Neuronal stem cell (in vitro differentiated cells): ENCODE measurements at regions not wholly inside any gene's neighbourhood (a gene's known extent, or its start where the extent isn't known, plus 50 kb on each side); places are given as distances from the start of the nearest gene placed in this dataset.
"Not testable (repeated sequence)": the region's sequence is repeated elsewhere in the genome, so short reads cannot be mapped to it uniquely, and the experiment has no call there.

Experiments
- DNase-seq: peaks from one replicate; pipeline ENCODE4 v3.0.0-alpha.2; 2013; ENCODE audit warnings: low spot score
- H2AFZ ChIP-seq: one replicate; pipeline ENCODE4 v1.6.1; 2013; ENCODE audit warnings: mild to moderate bottlenecking, low read length, inconsistent platforms
- H2AK5ac ChIP-seq: 2 replicates; pipeline ENCODE4 v1.6.1; 2013; ENCODE audit warnings: low read depth, mild to moderate bottlenecking, inconsistent platforms, low read length, moderate library complexity, mixed read lengths
- H2BK120ac ChIP-seq: 2 replicates; pipeline ENCODE4 v1.6.1; 2013; ENCODE audit warnings: low read depth, mild to moderate bottlenecking, inconsistent platforms, low read length, moderate library complexity, mixed read lengths
- H2BK12ac ChIP-seq: one replicate; pipeline ENCODE4 v1.6.1; 2013; ENCODE audit warnings: low read length, inconsistent platforms
- H2BK15ac ChIP-seq: 2 replicates; pipeline ENCODE4 v1.6.1; 2013; ENCODE audit warnings: mild to moderate bottlenecking, low read length, inconsistent platforms, mixed read lengths
- H2BK5ac ChIP-seq: one replicate; pipeline ENCODE4 v1.6.1; 2013; ENCODE audit warnings: inconsistent platforms, mild to moderate bottlenecking, low read length, moderate library complexity
- H3K14ac ChIP-seq: one replicate; pipeline ENCODE4 v1.6.1; 2013; ENCODE audit warnings: low read length, inconsistent platforms
- H3K18ac ChIP-seq: 2 replicates; pipeline ENCODE4 v1.6.1; 2013; ENCODE audit warnings: low read length, inconsistent platforms
- H3K23ac ChIP-seq: 2 replicates; pipeline ENCODE4 v1.6.1; 2013; ENCODE audit warnings: low read depth, mild to moderate bottlenecking, mixed read lengths, low read length, inconsistent platforms; ENCODE audit not compliant: poor library complexity
- H3K27ac ChIP-seq: replicated peaks from 3 replicates; pipeline ENCODE4 v1.5.1; 2013; ENCODE audit warnings: low read length, inconsistent platforms
- H3K27me3 ChIP-seq, 3 experiments: 2 replicates each; pipeline ENCODE4 v1.6.1; 2013; ENCODE audit warnings: low read length in 3 of 3, mild to moderate bottlenecking in 2 of 3, inconsistent platforms in 1 of 3, low read depth in 1 of 3, mixed read lengths in 1 of 3, moderate library complexity in 1 of 3; ENCODE audit not compliant: control insufficient read depth in 3 of 3, insufficient read depth in 3 of 3
- H3K36me3 ChIP-seq, 2 donors: replicated peaks in 1 of 2; 2 replicates each; pipeline ENCODE4 v1.6.1; 2013; ENCODE audit warnings: low read length in 2 of 2; ENCODE audit not compliant: control insufficient read depth in 2 of 2, insufficient read depth in 2 of 2
- H3K4ac ChIP-seq: 2 replicates; pipeline ENCODE4 v1.6.1; 2013; ENCODE audit warnings: inconsistent platforms, mild to moderate bottlenecking, low read length, moderate library complexity
- H3K4me1 ChIP-seq, 2 donors: 1 replicate in 1 of 2; 2 replicates in 1 of 2; pipeline ENCODE4 v1.6.1; 2013; ENCODE audit warnings: low read length in 2 of 2, low read depth in 1 of 2; ENCODE audit not compliant: control insufficient read depth in 2 of 2, insufficient read depth in 1 of 2
- H3K4me2 ChIP-seq: one replicate; pipeline ENCODE4 v1.6.1; 2013; ENCODE audit warnings: mild to moderate bottlenecking, low read length, inconsistent platforms; ENCODE audit not compliant: insufficient read depth, poor library complexity, severe bottlenecking
- H3K4me3 ChIP-seq, 2 donors: 2 replicates each; pipeline ENCODE4 v1.5.1; 2013; ENCODE audit warnings: low read length in 2 of 2, mild to moderate bottlenecking in 2 of 2, inconsistent platforms in 1 of 2, moderate library complexity in 1 of 2
- H3K79me1 ChIP-seq: one replicate; pipeline ENCODE4 v1.6.1; 2013; ENCODE audit warnings: low read depth, mild to moderate bottlenecking, inconsistent platforms, low read length, moderate library complexity
- H3K9ac ChIP-seq: one replicate; pipeline ENCODE4 v1.6.1; 2013; ENCODE audit warnings: mild to moderate bottlenecking, low read depth, low read length, inconsistent platforms; ENCODE audit not compliant: poor library complexity
- H3K9me3 ChIP-seq, 2 donors: replicated peaks in 1 of 2; 2 replicates each; pipeline versions ENCODE3 to v1.6.1; 2013; ENCODE audit warnings: low read length in 2 of 2, mild to moderate bottlenecking in 2 of 2, inconsistent platforms in 1 of 2, low read depth in 1 of 2, mixed read lengths in 1 of 2, moderate library complexity in 1 of 2; ENCODE audit not compliant: control insufficient read depth in 2 of 2, insufficient read depth in 1 of 2
- H4K8ac ChIP-seq: one replicate; pipeline ENCODE4 v1.6.1; 2013; ENCODE audit warnings: low read depth, mild to moderate bottlenecking, inconsistent platforms, low read length, moderate library complexity
- H4K91ac ChIP-seq: one replicate; pipeline ENCODE4 v1.6.1; 2013; ENCODE audit warnings: low read length, low read depth, mild to moderate bottlenecking, inconsistent platforms; ENCODE audit not compliant: poor library complexity
- WGBS, 2 donors: extraction: QIAGEN DNeasy Blood & Tissue Kit; methylation state at CpG; one replicate each; pipeline ENCODE4 v1.1.7; 2013; ENCODE audit warnings: missing lambda C conversion rate in 2 of 2, mixed read lengths in 1 of 2; ENCODE audit not compliant: insufficient read length in 2 of 2, insufficient replicate concordance in 1 of 2; ENCODE audit errors: extremely low coverage in 2 of 2; 5-methylcytosine and 5-hydroxymethylcytosine counted together

GRCh38 chr5:27769748-27770402 lies 731.5 kb upstream of the CDH9 start:
- no peak overlapping the region for H3K4ac ChIP-seq
- no peak overlapping the region for H3K9ac ChIP-seq
- H2BK5ac ChIP-seq, result no peak overlapping the region
- H2AK5ac ChIP-seq, result no peak overlapping the region
- no peak overlapping the region for H2BK12ac ChIP-seq
- no peak overlapping the region for H2BK120ac ChIP-seq
- no peak overlapping the region for H3K27ac ChIP-seq
- no peak for DNase-seq
- no peak overlapping the region for H4K91ac ChIP-seq
- WGBS, 2 donors, result no CpG with 5 or more reads among the region's 6 CpGs
- no peak overlapping the region for H3K23ac ChIP-seq
- H3K4me3 ChIP-seq, result no peak overlapping the region
- H3K4me2 ChIP-seq, result no peak overlapping the region
- H2BK15ac ChIP-seq, result no peak overlapping the region
- no peak overlapping the region for H3K14ac ChIP-seq
- H2AFZ ChIP-seq, result peak overlapping the region; percentile 59
- H3K36me3 ChIP-seq, result no peaks in the 10 kb centered on the region
- H3K79me1 ChIP-seq, result no peaks in the 10 kb centered on the region
- H3K27me3 ChIP-seq, result no peaks in the 10 kb centered on the region
- no peaks in the 10 kb centered on the region for H3K4me1 ChIP-seq
- H3K9me3 ChIP-seq, result no peaks in the 10 kb centered on the region
- no peak overlapping the region for H3K18ac ChIP-seq
- no peak overlapping the region for H4K8ac ChIP-seq

- H2BK5ac ChIP-seq, result no peak overlapping the region
- no peaks in the 10 kb centered on the region for H3K27me3 ChIP-seq
- H3K27ac ChIP-seq, result no peak overlapping the region
- no peak for DNase-seq
- H3K4me1 ChIP-seq, result no peaks in the 10 kb centered on the region
- no peak overlapping the region for H2AK5ac ChIP-seq
- H2AFZ ChIP-seq, result no peak overlapping the region
- no peak overlapping the region for H3K4ac ChIP-seq
- no peak overlapping the region for H2BK120ac ChIP-seq
- H3K4me2 ChIP-seq, result no peak overlapping the region
- H2BK12ac ChIP-seq, result no peak overlapping the region
- H3K9ac ChIP-seq, result no peak overlapping the region
- no peak overlapping the region for H3K14ac ChIP-seq
- H3K4me3 ChIP-seq, result no peak overlapping the region
- no peak overlapping the region for H4K8ac ChIP-seq
- no peaks in the 10 kb centered on the region for H3K79me1 ChIP-seq
- no peaks in the 10 kb centered on the region for H3K36me3 ChIP-seq
- H3K9me3 ChIP-seq, result peaks cover 0 to 6% of the 10 kb centered on the region in 2 donors
- H2BK15ac ChIP-seq, result no peak overlapping the region
- no peak overlapping the region for H4K91ac ChIP-seq
- H3K18ac ChIP-seq, result no peak overlapping the region
- H3K23ac ChIP-seq, result no peak overlapping the region
These were observed 710.5 kb upstream of the CDH9 start for GRCh38 chr5:27748847-27749246.

GRCh38 chr5:27743383-27743979 lies 705.1 kb upstream of the CDH9 start:
- H3K9me3 ChIP-seq, H3K9ac ChIP-seq, H3K18ac ChIP-seq, H3K23ac ChIP-seq, H3K4me3 ChIP-seq, H3K4me1 ChIP-seq, H2BK120ac ChIP-seq, H3K27me3 ChIP-seq, H4K91ac ChIP-seq, H4K8ac ChIP-seq, H2AK5ac ChIP-seq, H3K4me2 ChIP-seq, H2BK5ac ChIP-seq, DNase-seq, H3K27ac ChIP-seq, H3K14ac ChIP-seq, H2BK12ac ChIP-seq, H3K79me1 ChIP-seq, H3K4ac ChIP-seq, H2AFZ ChIP-seq, H2BK15ac ChIP-seq, H3K36me3 ChIP-seq: not testable (repeated sequence)
- no CpG with 5 or more reads among the region's 35 CpGs for WGBS, 2 donors

GRCh38 chr5:27742805-27743204 lies 704.4 kb upstream of the CDH9 start:
- Histone ChIP-seq H3K4me1 (no peaks in the 10 kb centered on the region), H3K23ac (no peak overlapping the region), H3K14ac (no peak overlapping the region), H3K18ac (no peak overlapping the region), H3K4ac (no peak overlapping the region), H2BK15ac (no peak overlapping the region), H4K8ac (no peak overlapping the region), H2AFZ (peak overlapping the region; percentile 48), H3K79me1 (no peaks in the 10 kb centered on the region), H3K9me3 (no peaks in the 10 kb centered on the region), H3K27me3 (no peaks in the 10 kb centered on the region), H2BK12ac (no peak overlapping the region), H2AK5ac (no peak overlapping the region), H2BK5ac (no peak overlapping the region), H3K36me3 (no peaks in the 10 kb centered on the region), H3K9ac (no peak overlapping the region), H3K4me3 (no peak overlapping the region), H3K27ac (no peak overlapping the region), H2BK120ac (no peak overlapping the region), H4K91ac (no peak overlapping the region), H3K4me2 (no peak overlapping the region)
- no peak for DNase-seq
- no CpG with 5 or more reads among the region's 6 CpGs for WGBS, 2 donors
